ENCODE measurements at regions not wholly inside any gene's neighbourhood (a gene's known extent, or its start where the extent isn't known, plus 50 kb on each side); places are given as distances from the start of the nearest gene placed in this dataset.

DNA sequence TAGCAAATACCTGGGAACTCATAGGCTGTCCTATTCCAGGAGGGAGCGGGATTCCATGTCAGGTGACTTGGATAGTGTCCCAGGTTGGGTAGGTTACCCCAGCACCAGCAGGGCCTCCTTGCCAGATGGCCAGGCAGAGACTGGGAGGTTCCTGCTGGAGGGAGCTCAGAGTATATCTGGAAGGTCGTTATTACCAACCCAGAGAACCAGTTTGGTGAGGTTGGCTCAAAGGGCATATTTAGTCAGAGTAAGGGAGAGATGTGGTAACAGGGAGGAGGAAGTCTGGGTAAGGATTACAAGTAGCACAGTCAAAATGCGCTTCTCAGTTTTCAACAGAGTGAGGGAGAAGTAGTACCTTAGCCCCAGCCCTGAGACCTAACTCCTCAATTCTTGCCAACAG lies 53.3 kb upstream of the LNX1 start (continued):
- TF ChIP-seq, protein P1, sequence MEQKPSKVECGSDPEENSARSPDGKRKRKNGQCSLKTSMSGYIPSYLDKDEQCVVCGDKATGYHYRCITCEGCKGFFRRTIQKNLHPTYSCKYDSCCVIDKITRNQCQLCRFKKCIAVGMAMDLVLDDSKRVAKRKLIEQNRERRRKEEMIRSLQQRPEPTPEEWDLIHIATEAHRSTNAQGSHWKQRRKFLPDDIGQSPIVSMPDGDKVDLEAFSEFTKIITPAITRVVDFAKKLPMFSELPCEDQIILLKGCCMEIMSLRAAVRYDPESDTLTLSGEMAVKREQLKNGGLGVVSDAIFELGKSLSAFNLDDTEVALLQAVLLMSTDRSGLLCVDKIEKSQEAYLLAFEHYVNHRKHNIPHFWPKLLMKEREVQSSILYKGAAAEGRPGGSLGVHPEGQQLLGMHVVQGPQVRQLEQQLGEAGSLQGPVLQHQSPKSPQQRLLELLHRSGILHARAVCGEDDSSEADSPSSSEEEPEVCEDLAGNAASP (CRISPR knock-in tag; IDR thresholded peaks at IDR 0.05; ENCODE audit: borderline replicate concordance), result no peak
- no peak for TF ChIP-seq KMT2B (CRISPR knock-in tag; IDR thresholded peaks at IDR 0.05)
